Left ventricle myocardium inferior (tissue), 1 donor: ENCODE measurements at regions not wholly inside any gene's neighbourhood (a gene's known extent, or its start where the extent isn't known, plus 50 kb on each side); places are given as distances from the start of the nearest gene placed in this dataset.

Experiments
- DNase-seq: peaks from one replicate; pipeline ENCODE4 v3.0.0-alpha.2; 2020
- H3K27ac ChIP-seq: fragments of 200-600 bp; replicated peaks from 2 replicates; pipeline ENCODE4 v1.8.0; 2021
- H3K27me3 ChIP-seq: fragments of 200-600 bp; 2 replicates; pipeline ENCODE4 v1.8.0; 2021; ENCODE audit warnings: low read depth
- H3K36me3 ChIP-seq: fragments of 200-600 bp; 2 replicates; pipeline ENCODE4 v1.8.0; 2021
- H3K4me1 ChIP-seq: fragments of 200-600 bp; 2 replicates; pipeline ENCODE4 v1.8.0; 2021
- H3K4me3 ChIP-seq: fragments of 200-600 bp; 2 replicates; pipeline ENCODE4 v1.8.0; 2021; ENCODE audit warnings: mild to moderate bottlenecking, moderate library complexity
- H3K9me3 ChIP-seq: fragments of 200-600 bp; replicated peaks from 2 replicates; pipeline ENCODE4 v1.8.0; 2021
- intact Hi-C: fragments of 100-400 bp; cut with micrococcal nuclease; formaldehyde crosslinking; loops from one replicate; pipeline ENCODE4 v1.11.0; 2022
- TF ChIP-seq, protein P1 (sequence below): fragments of 200-600 bp; IDR thresholded peaks from 2 replicates; pipeline ENCODE4 v1.8.0; 2021; ENCODE audit warnings: antibody characterized with exemption, mild to moderate bottlenecking, borderline replicate concordance
- donor health status: DM: no; HTN: yes; CAD: no; lungs with severe emphysema.

- intact Hi-C loops, result no loop called here
- TF ChIP-seq, protein P1, sequence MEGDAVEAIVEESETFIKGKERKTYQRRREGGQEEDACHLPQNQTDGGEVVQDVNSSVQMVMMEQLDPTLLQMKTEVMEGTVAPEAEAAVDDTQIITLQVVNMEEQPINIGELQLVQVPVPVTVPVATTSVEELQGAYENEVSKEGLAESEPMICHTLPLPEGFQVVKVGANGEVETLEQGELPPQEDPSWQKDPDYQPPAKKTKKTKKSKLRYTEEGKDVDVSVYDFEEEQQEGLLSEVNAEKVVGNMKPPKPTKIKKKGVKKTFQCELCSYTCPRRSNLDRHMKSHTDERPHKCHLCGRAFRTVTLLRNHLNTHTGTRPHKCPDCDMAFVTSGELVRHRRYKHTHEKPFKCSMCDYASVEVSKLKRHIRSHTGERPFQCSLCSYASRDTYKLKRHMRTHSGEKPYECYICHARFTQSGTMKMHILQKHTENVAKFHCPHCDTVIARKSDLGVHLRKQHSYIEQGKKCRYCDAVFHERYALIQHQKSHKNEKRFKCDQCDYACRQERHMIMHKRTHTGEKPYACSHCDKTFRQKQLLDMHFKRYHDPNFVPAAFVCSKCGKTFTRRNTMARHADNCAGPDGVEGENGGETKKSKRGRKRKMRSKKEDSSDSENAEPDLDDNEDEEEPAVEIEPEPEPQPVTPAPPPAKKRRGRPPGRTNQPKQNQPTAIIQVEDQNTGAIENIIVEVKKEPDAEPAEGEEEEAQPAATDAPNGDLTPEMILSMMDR, result no peak
- H3K36me3 ChIP-seq, result no peaks in the 10 kb centered on the region
Measured at GRCh38 chr12:128007250-128007649, 259.7 kb upstream of the TMEM132C start.

GRCh38 chr12:128008341-128008740 lies 258.6 kb upstream of the TMEM132C start:
- intact Hi-C loops, result no loop called here
- H3K4me1 ChIP-seq, result no peaks in the 10 kb centered on the region
- TF ChIP-seq, protein P1, result no peak

More at GRCh38 chr12:128007250-128007649, 259.7 kb upstream of the TMEM132C start:
- Histone ChIP-seq H3K4me3 (no peak overlapping the region), H3K27me3 (peaks cover 24% of the 10 kb centered on the region), H3K9me3 (no peaks in the 10 kb centered on the region), H3K4me1 (no peaks in the 10 kb centered on the region), H3K27ac (no peak overlapping the region)
- no peak for DNase-seq

DNA sequence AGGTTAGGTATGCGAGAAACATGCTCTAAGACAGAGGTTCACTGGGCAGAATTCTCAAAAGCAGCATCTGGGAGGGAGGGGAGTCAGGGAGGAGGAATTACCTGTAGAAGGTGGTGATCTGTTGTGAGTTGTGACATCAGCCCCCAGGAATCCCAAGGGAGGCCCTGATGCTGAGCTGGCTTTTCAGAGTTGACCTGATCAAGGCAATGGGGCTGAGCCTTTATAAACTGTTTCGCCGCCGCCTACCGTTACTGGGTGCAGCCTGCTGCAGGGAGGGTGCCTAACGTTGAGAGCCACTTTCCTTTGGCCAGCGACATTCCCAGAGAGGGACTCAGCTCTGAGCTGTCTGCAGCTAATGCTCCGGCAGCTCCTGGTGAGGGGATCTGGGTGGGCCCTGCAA lies 257.9 kb upstream of the TMEM132C start:
- Histone ChIP-seq H3K36me3 (no peaks in the 10 kb centered on the region), H3K4me1 (no peaks in the 10 kb centered on the region), H3K4me3 (no peak overlapping the region), H3K27ac (no peak overlapping the region), H3K27me3 (peaks cover 33% of the 10 kb centered on the region), H3K9me3 (no peaks in the 10 kb centered on the region)
- DNase-seq, result no peak
- TF ChIP-seq, protein P1, result no peak
- intact Hi-C loops, result no loop called here

More at GRCh38 chr12:128008341-128008740, 258.6 kb upstream of the TMEM132C start:
- Histone ChIP-seq H3K36me3 (no peaks in the 10 kb centered on the region), H3K9me3 (no peaks in the 10 kb centered on the region), H3K27ac (no peak overlapping the region), H3K4me3 (no peak overlapping the region), H3K27me3 (peaks cover 26% of the 10 kb centered on the region)
- no peak for DNase-seq

- TF ChIP-seq, protein P1, result no peak
- Histone ChIP-seq H3K27ac (no peak overlapping the region), H3K4me3 (no peak overlapping the region), H3K4me1 (no peaks in the 10 kb centered on the region), H3K36me3 (no peaks in the 10 kb centered on the region), H3K9me3 (no peaks in the 10 kb centered on the region), H3K27me3 (peaks cover 44% of the 10 kb centered on the region)
- DNase-seq, result no peak
- intact Hi-C loops, result no loop called here
Measured at GRCh38 chr12:128012110-128012509, 254.9 kb upstream of the TMEM132C start.

- no peak for DNase-seq
- H3K27ac ChIP-seq, result no peak overlapping the region
- no peaks in the 10 kb centered on the region for H3K36me3 ChIP-seq
- intact Hi-C loops, result no loop called here
- peaks cover 35% of the 10 kb centered on the region for H3K27me3 ChIP-seq
- H3K9me3 ChIP-seq, result no peaks in the 10 kb centered on the region
- TF ChIP-seq, protein P1, result no peak
- H3K4me3 ChIP-seq, result no peak overlapping the region
- H3K4me1 ChIP-seq, result no peaks in the 10 kb centered on the region
Measured at GRCh38 chr12:128015276-128015675, 251.7 kb upstream of the TMEM132C start.

GRCh38 chr12:128018067-128018466 lies 248.9 kb upstream of the TMEM132C start:
- Histone ChIP-seq H3K4me1 (no peaks in the 10 kb centered on the region), H3K27ac (no peak overlapping the region), H3K27me3 (peaks cover 34% of the 10 kb centered on the region), H3K9me3 (no peaks in the 10 kb centered on the region), H3K36me3 (no peaks in the 10 kb centered on the region), H3K4me3 (no peak overlapping the region)
- intact Hi-C loops, result no loop called here
- TF ChIP-seq, protein P1, result no peak
- DNase-seq, result no peak
